Activated CD8-positive, alpha-beta memory T cell treated with anti-CD3 and anti-CD28 coated beads for 48 hours (primary cell): ENCODE measurements at regions not wholly inside any gene's neighbourhood (a gene's known extent, or its start where the extent isn't known, plus 50 kb on each side); places are given as distances from the start of the nearest gene placed in this dataset.

Experiments used
- DNase-seq, 3 experiments: peaks; one replicate each; pipeline ENCODE4 v3.0.0-alpha.2; 2020; ENCODE audit warnings: low read depth in 2 of 3, low spot score in 2 of 3

DNA sequence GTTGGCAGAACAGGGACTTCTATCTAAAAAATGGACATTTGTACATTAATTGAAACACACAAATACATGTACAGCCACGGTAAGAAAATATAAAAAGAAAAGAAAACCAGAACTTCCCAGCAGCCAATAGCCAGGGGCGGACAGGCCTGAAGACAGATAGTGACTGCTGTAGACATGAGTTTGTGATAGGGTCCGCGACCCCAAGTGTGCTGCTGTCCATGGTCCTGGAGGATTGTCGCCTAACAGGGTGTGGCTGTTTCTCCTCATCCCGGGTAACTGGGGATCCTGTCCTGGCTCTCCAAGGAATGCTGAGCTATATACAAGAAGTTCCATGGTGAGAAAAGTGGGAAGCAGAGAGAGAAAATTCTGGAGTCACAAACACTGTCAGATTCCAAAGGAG lies 266.5 kb upstream of the SALL3 start:
- no peak for DNase-seq

DNA sequence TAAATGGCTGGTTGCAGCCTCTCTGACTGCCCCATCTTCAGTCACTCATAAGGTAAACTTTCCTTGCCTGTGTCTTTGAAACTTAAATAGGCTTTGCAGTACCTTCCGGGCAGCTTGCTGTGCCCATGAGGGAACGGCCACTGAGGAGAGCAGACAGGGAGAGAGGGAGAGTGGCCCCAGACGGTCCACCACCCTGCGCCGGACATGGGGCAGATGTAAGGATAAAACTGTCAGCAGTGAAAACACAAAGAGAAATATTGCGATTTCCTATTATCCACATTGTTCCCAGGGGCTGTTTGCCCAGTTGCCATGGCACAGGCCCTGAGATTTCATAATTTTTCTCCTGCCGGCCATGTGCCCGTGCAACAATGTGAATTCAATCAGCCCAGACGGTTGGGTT lies 265.9 kb upstream of the SALL3 start:
- DNase-seq = no peak

DNA sequence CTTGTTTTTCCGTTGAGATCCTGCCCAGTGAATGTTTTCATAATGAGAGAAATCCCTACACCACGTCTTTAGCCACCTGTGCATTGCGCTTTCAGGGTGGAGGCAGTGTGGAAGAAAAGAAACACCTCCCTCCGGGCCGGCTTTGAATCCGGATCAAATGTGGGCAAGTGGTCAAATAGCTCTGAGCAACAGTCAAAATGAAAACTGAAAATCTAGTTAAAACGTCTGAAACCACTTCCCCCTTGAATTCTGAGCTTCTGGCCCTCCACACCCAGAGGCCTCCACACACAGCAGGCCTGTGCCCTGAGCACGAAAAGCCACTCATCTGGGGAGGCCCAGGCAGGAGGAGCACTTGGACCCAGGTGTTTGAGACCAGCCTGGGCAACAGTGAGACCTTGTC lies 263.6 kb upstream of the SALL3 start:
- no peak for DNase-seq

DNA sequence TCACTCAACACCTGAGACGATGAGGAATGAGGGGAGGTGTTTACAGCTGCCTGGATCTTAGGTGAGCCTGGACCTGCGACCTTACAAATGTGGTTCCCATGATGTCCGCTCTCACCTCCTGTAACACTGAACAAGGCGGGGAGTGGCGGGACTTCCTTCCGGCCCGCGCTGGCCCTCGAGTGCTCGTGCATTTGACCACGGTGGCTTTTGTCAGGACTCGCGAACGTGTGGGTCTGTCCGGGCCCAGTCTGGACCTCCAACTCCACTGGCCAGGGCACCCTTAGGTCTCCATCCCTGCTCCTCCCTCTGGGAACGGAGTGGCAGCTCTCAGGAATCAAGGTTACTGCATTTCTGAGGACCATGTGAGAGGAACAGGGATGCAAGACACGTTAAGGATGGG lies 263.0 kb upstream of the SALL3 start:
- DNase-seq = no peak

DNA sequence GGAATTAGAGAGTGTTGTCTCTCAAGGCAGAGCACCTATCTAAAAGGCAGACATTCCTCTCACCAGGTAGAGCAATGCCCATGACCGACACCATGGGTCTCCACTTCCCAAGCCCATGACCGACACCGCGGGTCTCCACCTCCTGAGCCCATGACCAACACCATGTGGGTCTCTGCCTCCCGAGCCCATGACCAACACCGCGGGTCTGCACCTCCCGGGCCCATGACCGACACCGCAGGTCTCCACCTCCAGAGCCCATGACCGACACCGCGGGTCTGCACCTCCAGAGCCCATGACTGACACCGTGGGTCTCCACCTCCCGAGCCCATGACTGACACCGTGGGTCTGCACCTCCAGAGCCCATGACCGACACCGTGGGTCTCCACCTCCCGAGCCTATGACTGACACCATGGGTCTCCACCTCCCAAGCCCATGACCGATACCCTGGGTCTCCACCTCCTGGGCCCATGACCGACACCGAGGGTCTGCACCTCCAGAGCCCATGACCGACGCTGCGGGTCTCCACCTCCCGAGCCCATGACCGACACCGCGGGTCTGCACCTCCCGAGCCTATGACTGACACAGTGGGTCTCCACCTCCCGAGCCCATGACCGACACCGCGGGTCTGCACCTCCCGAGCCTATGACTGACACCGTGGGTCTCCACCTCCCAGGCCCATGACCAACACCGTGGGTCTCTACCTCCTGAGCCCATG lies 262.4 kb upstream of the SALL3 start:
- no peak for DNase-seq

DNA sequence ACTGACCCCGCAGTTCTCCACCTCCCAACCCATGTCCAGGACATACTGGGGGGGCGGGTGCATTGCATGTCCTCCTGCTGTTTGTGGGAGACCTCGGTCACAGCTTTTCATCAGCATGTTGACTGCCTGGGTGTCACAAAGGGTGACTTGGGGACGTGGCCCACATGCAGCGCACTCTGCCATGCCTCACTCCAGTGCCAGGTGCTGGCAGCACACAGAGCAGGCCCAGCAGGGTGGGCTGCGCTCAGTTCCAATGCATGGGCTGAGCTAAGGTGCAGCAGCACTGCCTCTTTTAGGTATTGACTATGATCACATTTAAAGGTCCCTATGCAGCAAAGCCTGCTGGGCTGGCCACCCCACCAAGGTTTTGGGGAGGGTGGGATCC lies 261.9 kb upstream of the SALL3 start:
- DNase-seq = no peak

DNA sequence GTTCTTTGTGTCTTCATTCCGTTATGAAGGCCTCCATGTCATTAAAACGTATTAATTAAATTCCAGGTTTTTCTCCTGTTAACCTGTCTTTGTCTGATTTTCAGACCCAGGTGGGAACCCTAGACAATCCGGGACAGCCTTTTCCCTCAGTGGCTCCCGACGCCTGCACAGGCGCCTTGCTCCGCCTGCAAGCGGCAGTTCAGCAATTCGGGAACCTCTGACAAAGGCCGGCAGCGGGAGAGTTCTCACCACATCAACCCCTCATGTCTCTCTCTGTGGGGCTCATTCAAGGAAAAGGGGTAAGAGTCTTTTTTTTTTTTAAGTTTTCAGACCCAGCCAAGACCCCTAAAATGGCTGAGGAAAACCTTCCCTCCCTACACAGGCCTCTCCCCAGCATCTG lies 259.8 kb upstream of the SALL3 start:
- no peak for DNase-seq

DNA sequence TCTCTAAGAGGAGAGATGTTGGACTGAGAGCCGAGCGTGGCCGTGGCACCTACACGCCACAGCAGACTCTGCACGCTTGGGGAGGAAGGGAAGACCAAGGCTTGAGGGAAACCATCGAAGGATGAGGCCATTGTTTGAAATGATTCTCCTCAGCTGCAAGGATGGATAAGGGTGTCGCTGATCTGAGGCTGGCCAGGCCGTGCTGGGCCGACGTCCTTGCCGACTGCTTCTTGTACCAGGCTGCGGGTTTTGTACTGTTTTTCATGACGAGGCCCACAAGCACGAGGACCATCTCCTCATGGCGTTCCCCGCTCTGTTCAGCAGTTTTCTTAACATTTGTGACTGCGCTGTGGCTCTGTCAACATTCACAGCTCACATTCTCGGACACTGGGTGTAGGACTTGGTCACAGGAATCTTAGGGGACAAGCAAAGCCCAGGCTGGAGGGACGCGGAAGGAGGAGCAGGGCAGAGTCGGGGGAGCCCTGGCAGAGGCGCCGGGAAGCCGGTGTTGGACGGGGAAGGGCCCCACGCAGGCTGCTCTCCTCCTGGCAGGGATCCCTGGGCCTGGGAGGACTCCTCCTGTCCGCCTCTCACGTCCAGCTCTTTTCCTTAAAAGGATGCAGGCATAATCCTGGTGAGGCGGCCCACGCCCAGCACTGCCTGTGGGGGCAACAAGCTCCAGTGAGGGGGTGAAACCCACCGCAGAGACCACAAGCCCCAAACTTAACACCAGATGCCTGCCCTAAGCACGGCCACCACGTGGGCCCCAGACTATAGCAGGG lies 259.0 kb upstream of the SALL3 start:
- DNase-seq = no peak

DNA sequence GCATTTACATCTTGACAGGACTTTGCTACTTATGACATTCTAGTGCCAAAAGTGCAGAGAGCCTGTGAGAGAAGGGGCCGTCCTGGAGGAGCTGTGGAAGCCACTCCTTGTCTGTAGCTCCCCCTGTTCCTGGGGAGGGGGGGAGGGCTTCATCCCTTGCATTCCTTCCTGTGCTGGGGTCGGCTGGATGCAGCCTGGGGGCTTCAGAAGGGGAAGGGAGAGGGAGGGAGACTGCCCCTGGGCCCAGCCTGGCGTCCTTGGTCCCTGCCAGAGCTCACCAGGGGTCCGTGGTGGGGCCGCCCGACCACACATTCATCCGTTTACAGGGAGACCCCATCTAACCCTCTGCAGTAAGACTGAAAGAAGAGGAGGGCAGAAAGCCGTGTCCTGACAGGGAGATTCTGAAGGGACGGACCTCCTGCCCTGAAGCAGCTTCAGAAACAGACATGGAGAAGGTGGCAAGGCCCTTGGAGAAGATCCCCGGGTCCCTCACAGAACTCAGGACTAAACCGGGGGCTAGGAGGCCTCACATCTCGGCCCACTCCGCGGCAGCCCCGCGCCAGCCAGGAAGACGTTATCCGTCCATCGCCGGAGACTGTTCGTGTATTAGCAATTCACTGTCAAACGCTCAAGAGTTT lies 258.3 kb upstream of the SALL3 start:
- no peak for DNase-seq

DNA sequence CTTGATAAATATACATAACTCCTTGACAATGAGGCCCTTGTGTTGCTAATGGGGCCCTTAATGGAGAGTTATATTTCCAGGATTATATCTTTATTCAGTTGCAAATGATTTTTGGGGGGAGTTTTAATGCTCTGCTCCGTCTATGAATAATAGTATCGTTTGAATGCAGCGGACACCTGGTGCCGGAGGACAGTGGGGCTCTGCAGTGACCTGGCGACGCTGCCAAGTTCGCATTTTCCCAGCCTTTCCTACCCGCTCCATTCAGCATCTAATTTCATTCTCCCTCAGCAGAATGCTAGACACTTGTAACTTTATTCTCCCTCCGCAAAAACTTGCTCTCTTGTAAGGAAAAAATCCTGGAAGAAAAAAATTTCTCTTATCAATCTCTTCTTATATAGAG lies 257.6 kb upstream of the SALL3 start:
- DNase-seq = no peak

DNA sequence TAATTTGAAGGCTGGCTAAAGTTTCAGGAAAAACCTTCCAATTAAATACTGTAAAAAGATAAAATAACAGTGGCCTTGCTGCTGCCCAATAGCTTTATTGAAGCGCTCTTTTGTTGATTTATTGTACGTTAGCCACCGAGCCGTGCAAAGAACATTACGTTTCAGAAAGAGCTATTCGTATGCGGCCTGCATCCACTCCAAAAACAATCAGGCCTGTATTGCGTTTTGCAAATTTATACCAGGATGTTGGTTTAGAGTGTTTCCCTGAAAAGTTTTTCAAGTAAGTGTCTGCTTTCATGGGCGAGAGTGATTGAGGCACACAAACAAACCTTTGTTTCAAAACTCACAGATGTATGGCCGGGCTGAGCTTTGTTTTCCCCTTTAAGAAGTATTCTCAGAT lies 257.2 kb upstream of the SALL3 start:
- no peak for DNase-seq

DNA sequence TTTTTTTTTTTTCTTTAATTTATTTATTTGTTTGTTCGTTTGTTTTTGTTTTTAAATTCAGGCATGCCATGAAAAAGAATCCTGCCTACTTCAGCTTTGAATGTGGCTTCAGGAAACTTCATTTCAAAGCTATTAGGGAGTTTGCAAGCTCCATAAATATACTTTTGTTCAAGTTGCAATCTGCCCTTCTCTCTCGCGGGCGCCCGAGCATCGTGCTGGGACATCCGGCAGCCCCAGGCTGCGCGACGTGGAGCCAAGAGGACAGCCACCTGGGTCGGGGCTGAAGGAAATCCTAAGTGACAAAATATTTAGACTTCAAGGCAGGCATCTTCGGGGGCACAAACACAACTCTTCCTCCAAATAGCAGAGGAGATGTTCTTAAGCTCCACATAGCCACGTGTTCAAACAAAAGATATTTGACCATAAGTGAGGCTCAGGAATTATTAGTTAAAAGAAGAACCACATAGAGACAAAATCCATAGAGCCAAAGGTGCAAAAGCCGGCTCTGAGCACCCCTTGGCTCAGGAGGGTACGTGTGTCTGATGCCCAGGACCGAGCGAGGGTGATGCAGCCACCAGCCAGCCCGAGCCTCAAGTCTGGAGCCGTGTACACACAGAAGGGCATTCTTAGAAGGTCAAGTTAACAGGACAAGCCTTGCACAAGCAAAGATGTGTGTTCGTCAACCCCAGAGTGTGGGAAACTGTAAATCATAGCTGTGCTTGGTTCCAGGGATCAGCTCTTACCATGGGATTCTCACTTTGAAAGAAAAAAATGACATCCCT lies 256.5 kb upstream of the SALL3 start:
- no peak for DNase-seq

DNA sequence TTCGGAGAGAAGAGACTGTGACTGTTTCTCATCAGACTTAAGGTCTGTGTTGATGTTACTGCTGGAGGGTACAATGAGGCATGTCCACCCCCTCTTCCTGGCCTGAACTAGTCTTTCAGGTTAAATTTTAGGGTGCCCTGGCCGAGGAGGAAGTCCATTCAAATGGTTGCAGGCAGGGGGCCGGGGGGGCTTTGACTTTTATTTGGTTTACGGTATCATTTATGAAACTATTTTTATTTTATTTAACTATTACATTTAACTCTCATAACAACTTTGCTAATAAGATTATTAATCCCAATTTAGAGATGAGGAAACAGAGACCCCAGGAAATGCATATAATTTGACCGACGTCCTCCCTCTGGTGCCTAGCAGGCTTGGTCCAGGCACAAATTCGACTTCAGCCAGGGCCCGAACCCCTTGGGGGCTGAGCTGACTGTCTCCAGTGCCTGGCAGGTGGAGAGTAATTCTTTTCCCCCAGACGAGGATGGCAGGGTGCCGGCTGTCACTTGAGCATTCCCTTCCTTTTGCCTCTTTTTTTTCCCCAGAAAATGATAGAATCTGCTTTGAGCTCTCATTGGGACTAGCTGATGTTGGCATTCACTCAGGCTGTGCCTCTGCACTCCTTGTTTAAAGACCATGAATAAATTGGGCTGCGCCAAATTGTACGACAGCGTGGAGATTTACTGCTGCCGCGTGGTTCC lies 255.3 kb upstream of the SALL3 start:
- no peak for DNase-seq

DNA sequence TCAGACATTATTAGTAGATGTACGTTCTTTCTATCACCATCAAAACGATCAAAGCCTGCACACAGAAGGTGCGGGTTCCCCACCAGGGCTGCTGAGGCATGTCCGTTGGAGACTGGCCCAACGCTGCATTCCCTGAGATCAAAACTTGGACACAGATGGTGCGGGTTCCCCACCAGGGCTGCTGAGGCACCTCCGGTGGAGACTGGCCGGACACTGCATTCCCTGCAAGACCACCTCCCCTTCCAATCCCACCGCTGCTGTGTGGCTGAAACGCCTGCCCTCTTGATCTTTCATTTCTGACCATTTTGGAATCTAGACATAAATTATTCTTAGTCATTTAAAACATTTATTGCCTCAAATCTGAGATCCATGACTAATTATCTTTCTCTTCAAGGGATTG lies 254.2 kb upstream of the SALL3 start:
- DNase-seq = no peak

DNA sequence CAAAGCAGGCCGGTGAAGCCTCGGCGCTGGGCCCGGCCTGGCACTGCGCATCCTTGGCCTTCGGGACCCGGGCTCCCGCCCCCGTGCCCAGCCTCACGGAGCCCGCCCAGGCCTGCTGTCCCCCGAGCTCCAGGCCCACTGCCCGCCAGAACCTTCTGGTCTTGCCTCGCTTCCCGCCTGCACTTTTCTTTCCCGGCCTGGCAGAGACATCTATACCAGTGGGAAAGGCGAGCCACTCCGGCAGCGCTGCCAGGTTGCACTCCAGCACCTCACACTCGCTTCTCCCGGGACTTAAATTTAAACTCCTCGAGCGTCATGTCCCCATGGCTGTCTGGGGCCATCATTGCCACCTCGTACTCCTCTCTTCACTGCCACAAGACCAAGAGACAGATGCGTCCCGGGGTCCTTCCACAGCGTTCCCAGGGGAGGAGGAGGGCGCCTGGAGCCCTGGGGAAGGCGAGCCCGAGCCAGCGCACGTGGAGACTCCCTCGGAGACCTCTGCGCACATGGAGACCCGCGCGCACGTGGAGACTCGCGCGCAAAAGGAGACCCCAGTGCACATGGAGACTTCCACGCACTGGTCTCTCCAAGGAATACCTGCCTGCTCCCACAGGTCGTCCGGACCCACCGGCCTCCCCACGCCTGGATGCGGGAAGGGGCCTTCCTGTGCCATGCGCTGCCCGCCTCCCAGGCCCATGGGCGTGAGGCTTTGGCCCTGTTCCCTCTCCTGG lies 253.1 kb upstream of the SALL3 start:
- no peak for DNase-seq

DNA sequence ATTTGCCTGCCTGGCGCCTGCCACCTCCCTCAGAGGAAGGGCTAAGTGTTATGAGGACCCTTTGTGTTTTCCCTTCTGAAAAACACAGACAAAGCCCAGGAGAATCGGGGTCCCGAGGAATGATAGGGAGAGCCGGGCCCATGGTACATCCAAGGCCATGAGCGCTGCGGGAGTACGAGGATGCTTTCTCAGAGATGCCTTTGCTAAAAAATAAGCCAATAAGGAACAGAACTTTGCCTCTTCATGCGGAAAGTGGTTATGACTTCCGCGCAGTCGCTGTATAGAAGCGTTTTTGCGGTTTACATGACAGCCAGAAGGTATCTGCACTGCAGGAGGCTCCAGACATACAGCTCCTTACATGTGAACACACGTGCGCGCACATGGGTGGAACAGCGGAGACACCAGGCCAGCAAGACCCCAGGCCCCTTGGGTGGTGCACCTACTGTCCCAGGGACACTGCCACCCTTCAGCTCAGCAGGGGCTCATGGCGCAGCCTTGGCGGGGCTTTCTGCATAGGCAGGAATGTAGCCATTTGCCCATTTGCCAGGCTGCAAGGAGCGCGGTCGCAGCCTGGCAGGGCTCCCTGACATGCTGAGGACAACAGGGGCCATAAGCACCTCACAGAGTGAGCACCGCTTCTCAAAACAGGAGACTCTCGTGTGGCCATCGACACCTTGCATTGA lies 252.4 kb upstream of the SALL3 start:
- DNase-seq = no peak

DNA sequence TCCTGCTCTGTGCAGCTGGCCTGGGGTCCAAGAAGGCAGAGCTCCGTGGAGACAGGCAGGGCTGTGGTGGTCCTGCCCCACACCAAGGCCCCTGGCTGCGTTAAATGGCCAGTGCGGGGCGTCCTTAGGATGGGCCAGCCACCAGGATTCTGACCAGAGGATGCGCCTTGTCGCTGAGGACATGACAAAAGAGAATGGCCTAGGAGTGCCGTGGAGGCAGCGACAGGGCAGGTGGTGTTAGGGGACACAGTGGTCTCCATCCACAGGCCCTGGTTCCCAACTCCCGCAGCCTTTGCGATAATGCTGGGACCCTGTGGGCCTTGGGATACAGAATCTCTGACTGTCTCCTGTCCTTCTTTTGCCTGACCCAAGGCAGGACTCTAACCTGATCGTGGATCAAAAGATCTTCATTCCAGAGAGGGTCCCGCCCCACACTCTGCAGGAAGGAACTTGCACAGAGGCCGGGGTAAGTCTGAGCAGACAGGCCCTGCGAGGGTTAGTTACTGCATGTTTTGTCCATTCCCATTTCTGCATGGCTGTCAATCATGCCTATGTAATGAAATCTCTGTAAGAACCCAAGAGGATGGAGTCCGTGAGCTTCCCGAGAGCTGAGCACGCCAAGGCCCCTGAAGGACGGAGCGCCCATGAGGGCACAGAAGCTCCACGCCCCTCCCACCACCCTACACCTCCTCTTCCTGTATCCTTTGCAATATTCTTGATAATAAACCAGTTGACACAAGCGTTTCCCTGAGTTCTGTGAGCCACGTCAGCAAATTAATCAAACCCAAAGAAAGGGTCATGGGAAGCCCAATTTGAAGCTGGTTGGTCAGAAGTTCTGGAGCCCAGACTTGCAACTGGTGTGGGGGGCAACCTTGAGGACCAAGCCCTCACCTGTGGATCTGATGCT lies 251.5 kb upstream of the SALL3 start:
- DNase-seq = no peak

DNA sequence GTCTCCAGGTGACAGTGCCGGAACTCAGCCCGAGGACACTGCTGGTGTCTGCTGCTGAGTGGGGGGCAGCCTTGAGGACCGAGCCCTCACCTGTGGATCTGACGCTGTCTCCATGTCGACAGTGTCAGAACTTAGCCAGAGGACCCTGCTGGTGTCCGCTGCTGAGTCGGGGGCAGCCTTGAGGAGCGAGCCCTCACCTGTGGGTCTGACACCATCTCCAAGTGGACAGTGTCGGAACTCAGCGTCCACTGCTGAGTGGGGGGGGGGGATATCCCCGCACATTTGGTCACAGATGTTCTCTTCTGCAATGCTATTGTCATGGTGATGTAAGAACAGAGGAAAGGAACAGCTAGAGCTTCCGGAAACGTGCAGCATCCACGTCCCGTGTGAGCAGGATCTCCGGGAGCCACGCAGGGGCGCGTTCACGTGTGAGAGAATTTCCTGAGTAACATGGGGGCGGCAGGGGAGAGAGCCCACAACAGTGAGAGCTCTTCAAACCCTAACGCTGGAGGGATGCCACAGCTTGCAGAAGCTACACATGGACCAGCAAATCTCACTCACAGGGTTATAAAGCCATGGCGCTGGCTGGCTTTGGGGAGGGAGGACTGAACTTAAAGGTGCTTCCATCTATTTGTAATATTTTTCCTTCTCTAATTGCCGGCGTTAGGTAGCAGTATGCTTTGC lies 250.7 kb upstream of the SALL3 start:
- DNase-seq = no peak
